Neural cell (in vitro differentiated cells): ENCODE measurements at regions not wholly inside any gene's neighbourhood (a gene's known extent, or its start where the extent isn't known, plus 50 kb on each side); places are given as distances from the start of the nearest gene placed in this dataset.

ENCODE experiments used
- MXI1 ChIP-seq: fragments of 450-650 bp; conservative IDR thresholded peaks from 2 replicates; pipeline ENCODE4 v1.6.1; 2014; ENCODE audit warnings: antibody characterized with exemption, mild to moderate bottlenecking; ENCODE audit not compliant: poor library complexity, severe bottlenecking
- POLR2AphosphoS5 ChIP-seq: IDR thresholded peaks from 2 replicates; pipeline ENCODE4 v1.6.1; 2012
- SMC3 ChIP-seq: fragments of 450-650 bp; conservative IDR thresholded peaks from 2 replicates; pipeline ENCODE4 v1.6.1; 2014; ENCODE audit warnings: antibody characterized with exemption, mild to moderate bottlenecking, moderate library complexity; ENCODE audit not compliant: poor library complexity
- TAF1 ChIP-seq: IDR thresholded peaks from 2 replicates; pipeline ENCODE4 v1.6.1; 2012; ENCODE audit warnings: low read depth
- TF ChIP-seq, protein P1 (sequence below): IDR thresholded peaks from 2 replicates; pipeline ENCODE4 v1.6.1; 2012; ENCODE audit warnings: borderline replicate concordance
- TF ChIP-seq, protein P2 (sequence below): fragments of 450-650 bp; IDR thresholded peaks from 2 replicates; pipeline ENCODE4 v1.5.1; 2014; ENCODE audit warnings: antibody characterized with exemption, mild to moderate bottlenecking, moderate library complexity; ENCODE audit not compliant: poor library complexity, severe bottlenecking

DNA sequence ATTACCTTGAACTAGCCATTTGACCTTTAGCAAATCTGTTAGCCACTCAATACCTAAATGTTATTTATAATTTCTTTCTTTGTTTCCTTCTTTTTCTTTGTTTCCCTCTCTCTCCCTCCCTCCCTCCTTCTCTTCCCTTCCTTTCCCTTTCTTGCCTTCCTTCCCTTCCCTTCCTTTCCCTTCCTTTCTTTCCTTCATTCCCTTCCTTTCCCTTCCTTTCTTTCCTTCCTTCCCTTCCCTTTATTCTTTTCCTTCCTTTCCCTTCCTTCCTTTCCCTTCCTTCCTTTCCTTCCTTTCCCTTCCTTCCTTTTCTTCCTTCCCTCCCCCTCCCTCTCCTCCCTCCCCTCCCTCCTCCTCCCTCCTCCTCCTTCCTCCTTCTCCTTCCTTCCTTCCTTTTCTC is 75.7 kb upstream of the KCNA4 start:
- no peak for TF ChIP-seq POLR2AphosphoS5
- no peak for TF ChIP-seq TAF1
- TF ChIP-seq SMC3 = no peak
- TF ChIP-seq, protein P1, sequence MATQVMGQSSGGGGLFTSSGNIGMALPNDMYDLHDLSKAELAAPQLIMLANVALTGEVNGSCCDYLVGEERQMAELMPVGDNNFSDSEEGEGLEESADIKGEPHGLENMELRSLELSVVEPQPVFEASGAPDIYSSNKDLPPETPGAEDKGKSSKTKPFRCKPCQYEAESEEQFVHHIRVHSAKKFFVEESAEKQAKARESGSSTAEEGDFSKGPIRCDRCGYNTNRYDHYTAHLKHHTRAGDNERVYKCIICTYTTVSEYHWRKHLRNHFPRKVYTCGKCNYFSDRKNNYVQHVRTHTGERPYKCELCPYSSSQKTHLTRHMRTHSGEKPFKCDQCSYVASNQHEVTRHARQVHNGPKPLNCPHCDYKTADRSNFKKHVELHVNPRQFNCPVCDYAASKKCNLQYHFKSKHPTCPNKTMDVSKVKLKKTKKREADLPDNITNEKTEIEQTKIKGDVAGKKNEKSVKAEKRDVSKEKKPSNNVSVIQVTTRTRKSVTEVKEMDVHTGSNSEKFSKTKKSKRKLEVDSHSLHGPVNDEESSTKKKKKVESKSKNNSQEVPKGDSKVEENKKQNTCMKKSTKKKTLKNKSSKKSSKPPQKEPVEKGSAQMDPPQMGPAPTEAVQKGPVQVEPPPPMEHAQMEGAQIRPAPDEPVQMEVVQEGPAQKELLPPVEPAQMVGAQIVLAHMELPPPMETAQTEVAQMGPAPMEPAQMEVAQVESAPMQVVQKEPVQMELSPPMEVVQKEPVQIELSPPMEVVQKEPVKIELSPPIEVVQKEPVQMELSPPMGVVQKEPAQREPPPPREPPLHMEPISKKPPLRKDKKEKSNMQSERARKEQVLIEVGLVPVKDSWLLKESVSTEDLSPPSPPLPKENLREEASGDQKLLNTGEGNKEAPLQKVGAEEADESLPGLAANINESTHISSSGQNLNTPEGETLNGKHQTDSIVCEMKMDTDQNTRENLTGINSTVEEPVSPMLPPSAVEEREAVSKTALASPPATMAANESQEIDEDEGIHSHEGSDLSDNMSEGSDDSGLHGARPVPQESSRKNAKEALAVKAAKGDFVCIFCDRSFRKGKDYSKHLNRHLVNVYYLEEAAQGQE = no peak
- TF ChIP-seq, protein P2, sequence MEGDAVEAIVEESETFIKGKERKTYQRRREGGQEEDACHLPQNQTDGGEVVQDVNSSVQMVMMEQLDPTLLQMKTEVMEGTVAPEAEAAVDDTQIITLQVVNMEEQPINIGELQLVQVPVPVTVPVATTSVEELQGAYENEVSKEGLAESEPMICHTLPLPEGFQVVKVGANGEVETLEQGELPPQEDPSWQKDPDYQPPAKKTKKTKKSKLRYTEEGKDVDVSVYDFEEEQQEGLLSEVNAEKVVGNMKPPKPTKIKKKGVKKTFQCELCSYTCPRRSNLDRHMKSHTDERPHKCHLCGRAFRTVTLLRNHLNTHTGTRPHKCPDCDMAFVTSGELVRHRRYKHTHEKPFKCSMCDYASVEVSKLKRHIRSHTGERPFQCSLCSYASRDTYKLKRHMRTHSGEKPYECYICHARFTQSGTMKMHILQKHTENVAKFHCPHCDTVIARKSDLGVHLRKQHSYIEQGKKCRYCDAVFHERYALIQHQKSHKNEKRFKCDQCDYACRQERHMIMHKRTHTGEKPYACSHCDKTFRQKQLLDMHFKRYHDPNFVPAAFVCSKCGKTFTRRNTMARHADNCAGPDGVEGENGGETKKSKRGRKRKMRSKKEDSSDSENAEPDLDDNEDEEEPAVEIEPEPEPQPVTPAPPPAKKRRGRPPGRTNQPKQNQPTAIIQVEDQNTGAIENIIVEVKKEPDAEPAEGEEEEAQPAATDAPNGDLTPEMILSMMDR = no peak
- TF ChIP-seq MXI1 = no peak
